Trophoblast cell (in vitro differentiated cells and primary cell): ENCODE measurements at regions not wholly inside any gene's neighbourhood (a gene's known extent, or its start where the extent isn't known, plus 50 kb on each side); places are given as distances from the start of the nearest gene placed in this dataset.

Source experiments
- DNase-seq, 2 donors: peaks; one replicate each; pipeline ENCODE4 v3.0.0-alpha.2; 2016
- H2AFZ ChIP-seq: 2 replicates; pipeline ENCODE4 v1.6.1; 2013; ENCODE audit warnings: low read length, moderate library complexity, mild to moderate bottlenecking; ENCODE audit not compliant: insufficient read depth, poor library complexity
- H2AK5ac ChIP-seq: 2 replicates; pipeline ENCODE4 v1.6.1; 2013; ENCODE audit warnings: mild to moderate bottlenecking, low read length
- H2BK120ac ChIP-seq: 2 replicates; pipeline ENCODE4 v1.6.1; 2013; ENCODE audit warnings: low read length, mild to moderate bottlenecking, moderate library complexity; ENCODE audit not compliant: insufficient read depth, poor library complexity
- H2BK12ac ChIP-seq: 2 replicates; pipeline ENCODE4 v1.6.1; 2013; ENCODE audit warnings: mild to moderate bottlenecking, low read length, moderate library complexity
- H2BK5ac ChIP-seq: 2 replicates; pipeline ENCODE4 v1.6.1; 2013; ENCODE audit warnings: low read length, low read depth, moderate library complexity, mild to moderate bottlenecking; ENCODE audit not compliant: poor library complexity
- H3K14ac ChIP-seq: 2 replicates; pipeline ENCODE4 v1.6.1; 2013; ENCODE audit warnings: mild to moderate bottlenecking, low read length
- H3K18ac ChIP-seq: 2 replicates; pipeline ENCODE4 v1.6.1; 2013; ENCODE audit warnings: mild to moderate bottlenecking, low read length
- H3K23ac ChIP-seq: 2 replicates; pipeline ENCODE4 v1.6.1; 2013; ENCODE audit warnings: low read length
- H3K27ac ChIP-seq: 2 replicates; pipeline ENCODE4 v1.5.1; 2013; ENCODE audit warnings: low read depth, mild to moderate bottlenecking, inconsistent platforms, low read length, moderate library complexity
- H3K27me3 ChIP-seq: 2 replicates; pipeline ENCODE4 v1.6.1; 2013; ENCODE audit warnings: inconsistent platforms, mild to moderate bottlenecking, low read length, moderate library complexity; ENCODE audit not compliant: insufficient read depth
- H3K36me3 ChIP-seq, 2 experiments: 1 replicate in 1 of 2; 2 replicates in 1 of 2; pipeline ENCODE4 v1.6.1; 2013; ENCODE audit warnings: low read length in 2 of 2, mild to moderate bottlenecking in 2 of 2, moderate library complexity in 1 of 2; ENCODE audit not compliant: insufficient read depth in 2 of 2, control insufficient read depth in 1 of 2
- H3K4ac ChIP-seq: 2 replicates; pipeline ENCODE4 v1.6.1; 2013; ENCODE audit warnings: low read depth, mild to moderate bottlenecking, low read length, moderate library complexity
- H3K4me1 ChIP-seq, 2 experiments: 1 replicate in 1 of 2; 2 replicates in 1 of 2; pipeline ENCODE4 v1.6.1; 2013; ENCODE audit warnings: low read length in 2 of 2, mild to moderate bottlenecking in 2 of 2, moderate library complexity in 1 of 2; ENCODE audit not compliant: insufficient read depth in 2 of 2, control insufficient read depth in 1 of 2
- H3K4me2 ChIP-seq: 2 replicates; pipeline ENCODE4 v1.6.1; 2013; ENCODE audit warnings: inconsistent platforms, mild to moderate bottlenecking, low read length, moderate library complexity
- H3K4me3 ChIP-seq: 2 replicates; pipeline ENCODE4 v1.5.1; 2013; ENCODE audit warnings: mild to moderate bottlenecking, low read depth, low read length, inconsistent platforms
- H3K79me1 ChIP-seq: one replicate; pipeline ENCODE4 v1.6.1; 2013; ENCODE audit warnings: low read length
- H3K79me2 ChIP-seq: 2 replicates; pipeline ENCODE4 v1.6.1; 2013; ENCODE audit warnings: low read length, mild to moderate bottlenecking; ENCODE audit not compliant: control insufficient read depth, insufficient read depth, poor library complexity
- H3K9ac ChIP-seq: 2 replicates; pipeline ENCODE4 v1.6.1; 2013; ENCODE audit warnings: mild to moderate bottlenecking, low read length
- H3K9me3 ChIP-seq: 2 replicates; pipeline ENCODE4 v1.6.1; 2013; ENCODE audit warnings: low read depth, mild to moderate bottlenecking, control low read depth, inconsistent platforms, low read length; ENCODE audit not compliant: insufficient read depth
- H4K12ac ChIP-seq: 2 replicates; pipeline ENCODE4 v1.6.1; 2013; ENCODE audit warnings: low read depth, mild to moderate bottlenecking, low read length, moderate library complexity
- H4K8ac ChIP-seq: 2 replicates; pipeline ENCODE4 v1.6.1; 2013; ENCODE audit warnings: low read depth, mild to moderate bottlenecking, low read length, moderate library complexity
- H4K91ac ChIP-seq: one replicate; pipeline ENCODE4 v1.6.1; 2013; ENCODE audit warnings: low read depth, mild to moderate bottlenecking, low read length, moderate library complexity
- WGBS: extraction: QIAGEN DNeasy Blood & Tissue Kit; methylation state at CpG from one replicate; pipeline ENCODE4 v1.1.7; 2013; ENCODE audit warnings: missing lambda C conversion rate; ENCODE audit not compliant: insufficient read length, insufficient coverage; ENCODE audit errors: extremely low coverage; 5-methylcytosine and 5-hydroxymethylcytosine counted together

GRCh38 chr18:56076723-56077122 is 488.7 kb upstream of the TCF4 start:
- H2BK120ac ChIP-seq: no peak overlapping the region
- no peak overlapping the region for H4K8ac ChIP-seq
- no peak overlapping the region for H3K4ac ChIP-seq
- H2BK5ac ChIP-seq: no peak overlapping the region
- no peaks in the 10 kb centered on the region for H3K4me1 ChIP-seq
- no peaks in the 10 kb centered on the region for H3K36me3 ChIP-seq
- H2BK12ac ChIP-seq: no peak overlapping the region
- H3K4me3 ChIP-seq: no peak overlapping the region
- H3K27me3 ChIP-seq: no peaks in the 10 kb centered on the region
- no peak overlapping the region for H3K27ac ChIP-seq
- H2AFZ ChIP-seq: no peak overlapping the region
- no peaks in the 10 kb centered on the region for H3K79me2 ChIP-seq
- H4K91ac ChIP-seq: no peak overlapping the region
- no peak overlapping the region for H4K12ac ChIP-seq
- H3K14ac ChIP-seq: no peak overlapping the region
- no peak for DNase-seq
- H3K23ac ChIP-seq: no peak overlapping the region
- H2AK5ac ChIP-seq: no peak overlapping the region
- H3K9ac ChIP-seq: no peak overlapping the region
- H3K18ac ChIP-seq: no peak overlapping the region
- no CpG with 5 or more reads among the region's 1 CpG for WGBS
- H3K4me2 ChIP-seq: no peak overlapping the region
- no peaks in the 10 kb centered on the region for H3K79me1 ChIP-seq
- H3K9me3 ChIP-seq: no peaks in the 10 kb centered on the region

DNA sequence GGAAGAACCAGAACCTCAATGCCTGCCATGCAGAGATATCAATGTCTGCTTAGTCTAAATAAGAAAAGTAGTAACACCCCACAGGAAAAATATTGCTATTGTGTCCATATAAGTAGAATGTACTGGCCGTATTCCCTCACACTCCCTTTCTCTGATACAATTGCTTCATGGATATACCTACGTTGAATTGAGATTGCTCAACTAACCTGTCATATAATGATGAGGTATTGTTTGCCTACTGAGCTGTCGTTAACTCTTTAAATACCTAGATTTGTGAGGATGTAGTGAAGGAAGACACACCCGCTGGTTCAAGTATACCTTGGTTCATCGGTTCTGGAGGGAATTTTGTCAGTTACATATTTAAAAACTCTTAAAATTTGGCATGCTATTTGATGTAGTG is 480.7 kb upstream of the TCF4 start:
- Histone ChIP-seq H2BK5ac (no peak overlapping the region), H3K27me3 (no peaks in the 10 kb centered on the region), H3K79me2 (no peaks in the 10 kb centered on the region), H4K12ac (no peak overlapping the region), H3K9ac (no peak overlapping the region), H2AK5ac (no peak overlapping the region), H4K8ac (no peak overlapping the region), H3K9me3 (no peaks in the 10 kb centered on the region), H3K4me3 (no peak overlapping the region), H3K27ac (no peak overlapping the region), H2AFZ (no peak overlapping the region), H2BK120ac (no peak overlapping the region), H4K91ac (no peak overlapping the region), H3K36me3 (no peaks in the 10 kb centered on the region), H3K4me2 (no peak overlapping the region), H3K4me1 (peaks cover 2% of the 10 kb centered on the region in 2 experiments), H3K14ac (no peak overlapping the region), H3K79me1 (no peaks in the 10 kb centered on the region), H3K4ac (no peak overlapping the region), H2BK12ac (no peak overlapping the region), H3K23ac (no peak overlapping the region), H3K18ac (no peak overlapping the region)
- no CpG with 5 or more reads among the region's 5 CpGs for WGBS
- DNase-seq: no peak

GRCh38 chr18:56067969-56068671 is 480.1 kb upstream of the TCF4 start:
- H3K27me3 ChIP-seq: no peaks in the 10 kb centered on the region
- H3K4me3 ChIP-seq: no peak overlapping the region
- no peak overlapping the region for H4K91ac ChIP-seq
- H2AFZ ChIP-seq: no peak overlapping the region
- no peak overlapping the region for H4K12ac ChIP-seq
- no peaks in the 10 kb centered on the region for H3K79me2 ChIP-seq
- H3K23ac ChIP-seq: no peak overlapping the region
- H3K9me3 ChIP-seq: no peaks in the 10 kb centered on the region
- no peak overlapping the region for H4K8ac ChIP-seq
- no peak overlapping the region for H3K18ac ChIP-seq
- no peak overlapping the region for H3K4ac ChIP-seq
- no peak overlapping the region for H2BK12ac ChIP-seq
- no peak overlapping the region for H2AK5ac ChIP-seq
- H2BK120ac ChIP-seq: no peak overlapping the region
- DNase-seq: no peak
- no peak overlapping the region for H3K4me2 ChIP-seq
- no peak overlapping the region for H3K27ac ChIP-seq
- H3K36me3 ChIP-seq: no peaks in the 10 kb centered on the region
- no CpG with 5 or more reads among the region's 2 CpGs for WGBS
- H3K79me1 ChIP-seq: no peaks in the 10 kb centered on the region
- H3K9ac ChIP-seq: no peak overlapping the region
- no peak overlapping the region for H2BK5ac ChIP-seq
- no peak overlapping the region for H3K14ac ChIP-seq
- H3K4me1 ChIP-seq: peaks cover 2% of the 10 kb centered on the region in 2 experiments

GRCh38 chr18:56067214-56067894 is 479.4 kb upstream of the TCF4 start:
- no peak overlapping the region for H2BK5ac ChIP-seq
- H2AFZ ChIP-seq: no peak overlapping the region
- H2AK5ac ChIP-seq: no peak overlapping the region
- H3K4me2 ChIP-seq: no peak overlapping the region
- no peak overlapping the region for H3K9ac ChIP-seq
- WGBS: no CpG with 5 or more reads among the region's 7 CpGs
- H4K12ac ChIP-seq: no peak overlapping the region
- H3K4me3 ChIP-seq: no peak overlapping the region
- no peaks in the 10 kb centered on the region for H3K79me1 ChIP-seq
- no peak overlapping the region for H3K14ac ChIP-seq
- H4K91ac ChIP-seq: no peak overlapping the region
- H3K9me3 ChIP-seq: no peaks in the 10 kb centered on the region
- H2BK120ac ChIP-seq: no peak overlapping the region
- H3K27me3 ChIP-seq: no peaks in the 10 kb centered on the region
- H3K18ac ChIP-seq: no peak overlapping the region
- no peaks in the 10 kb centered on the region for H3K79me2 ChIP-seq
- no peaks in the 10 kb centered on the region for H3K36me3 ChIP-seq
- no peak overlapping the region for H3K27ac ChIP-seq
- H3K4me1 ChIP-seq: peaks cover 2% of the 10 kb centered on the region in 2 experiments
- no peak overlapping the region for H2BK12ac ChIP-seq
- H3K23ac ChIP-seq: no peak overlapping the region
- no peak overlapping the region for H3K4ac ChIP-seq
- no peak overlapping the region for H4K8ac ChIP-seq
- no peak for DNase-seq
